Ammon's horn (tissue), 1 donor: ENCODE measurements at regions not wholly inside any gene's neighbourhood (a gene's known extent, or its start where the extent isn't known, plus 50 kb on each side); places are given as distances from the start of the nearest gene placed in this dataset.

Experiments used
- DNase-seq: peaks from one replicate; pipeline ENCODE4 v3.0.0-alpha.2; 2016; ENCODE audit warnings: low spot score

DNA sequence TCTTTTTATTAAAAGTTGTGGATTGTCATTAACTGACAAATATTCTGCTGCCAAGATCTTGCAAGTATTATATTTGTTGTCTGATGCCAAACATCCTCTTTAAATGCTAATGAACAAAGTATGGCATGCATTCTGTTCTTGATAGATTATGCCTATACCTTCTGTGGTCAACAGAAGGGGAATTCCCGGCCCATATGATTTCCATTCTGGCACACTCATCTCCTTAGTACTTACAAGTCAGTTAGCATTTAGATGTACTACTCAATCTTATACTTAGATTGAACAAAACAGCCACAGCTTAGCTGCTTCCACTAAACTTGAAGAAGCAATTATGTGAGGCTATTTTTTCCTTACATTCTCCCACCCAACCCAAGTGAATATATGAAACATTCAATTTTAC is 246.1 kb upstream of the DACH1 start:
- no peak for DNase-seq

- DNase-seq, result no peak
Measured at GRCh38 chr13:72112216-72112615, 245.2 kb upstream of the DACH1 start.

- no peak for DNase-seq
Measured at GRCh38 chr13:72109863-72110262, 242.9 kb upstream of the DACH1 start.

DNA sequence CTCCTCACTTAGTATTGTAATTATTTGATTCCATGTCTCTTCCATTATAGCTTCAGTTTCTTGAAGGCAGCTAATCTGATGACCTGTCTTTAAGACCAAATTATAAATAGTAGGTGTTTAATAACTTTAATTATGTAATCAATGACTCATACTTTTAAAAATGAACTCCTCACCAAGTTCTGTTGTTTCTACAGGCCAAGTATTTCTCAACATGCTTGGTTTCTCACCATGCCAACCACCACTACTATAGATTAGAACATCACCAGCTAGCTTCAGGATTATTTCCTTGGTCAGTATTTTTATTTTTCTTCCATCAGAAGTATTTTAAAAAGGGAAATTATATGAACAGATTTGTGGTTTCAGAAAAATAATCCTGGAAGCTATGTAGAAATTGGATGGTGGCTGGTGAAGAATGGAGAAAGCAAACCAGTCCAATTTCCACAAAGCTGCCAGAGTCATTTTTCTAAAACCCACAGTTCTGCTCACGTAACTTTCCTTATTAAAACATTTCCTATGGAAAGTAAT is 237.7 kb upstream of the DACH1 start:
- no peak for DNase-seq

DNA sequence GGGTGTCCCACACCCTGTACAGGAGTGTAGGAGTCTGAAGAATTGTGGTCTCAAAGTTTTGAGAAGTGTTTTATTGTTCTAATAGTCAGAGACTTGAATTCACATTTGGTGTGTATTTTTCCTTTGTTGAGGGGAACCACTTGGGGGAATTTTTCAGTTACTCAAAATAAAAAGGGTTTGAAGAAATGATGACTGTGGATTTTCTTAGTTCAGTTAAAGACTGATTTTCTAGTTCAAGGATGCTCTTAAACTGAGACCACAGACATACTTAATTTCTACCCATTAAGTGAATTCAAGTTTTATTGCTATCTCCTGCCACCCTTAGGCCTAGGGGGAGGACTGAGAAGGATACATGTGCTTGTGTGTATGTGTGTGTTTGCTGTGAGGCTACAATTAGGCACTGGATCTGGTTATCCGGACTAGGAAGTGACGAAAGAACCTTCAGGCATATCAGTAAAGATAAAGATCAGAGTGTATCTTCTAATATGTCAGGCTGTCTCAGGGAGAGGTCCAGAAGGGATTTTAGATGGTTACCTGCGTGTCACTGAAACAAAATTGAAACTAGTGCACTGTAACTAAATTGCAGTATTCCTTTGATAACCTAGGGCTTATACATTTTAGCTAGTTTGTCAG is 234.9 kb upstream of the DACH1 start:
- no peak for DNase-seq

DNA sequence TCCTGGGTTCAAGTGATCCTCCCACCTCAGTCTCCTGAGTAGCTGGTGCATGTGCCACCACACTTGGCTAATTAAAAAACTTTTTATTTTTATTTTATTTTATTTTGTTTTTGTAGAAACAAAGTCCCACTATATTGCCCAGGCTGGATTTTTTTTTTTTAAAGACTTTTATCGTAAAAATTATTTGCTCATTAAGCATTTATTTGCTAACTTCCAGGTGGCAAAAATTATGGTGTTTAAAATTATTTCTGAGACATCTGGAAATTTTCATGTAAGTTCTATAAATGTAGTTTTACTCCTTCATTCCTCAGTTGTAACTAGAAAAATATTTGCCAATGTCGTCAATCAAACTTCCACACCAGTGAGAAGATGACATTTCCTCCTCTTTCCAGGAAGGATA is 233.3 kb upstream of the DACH1 start:
- no peak for DNase-seq

DNA sequence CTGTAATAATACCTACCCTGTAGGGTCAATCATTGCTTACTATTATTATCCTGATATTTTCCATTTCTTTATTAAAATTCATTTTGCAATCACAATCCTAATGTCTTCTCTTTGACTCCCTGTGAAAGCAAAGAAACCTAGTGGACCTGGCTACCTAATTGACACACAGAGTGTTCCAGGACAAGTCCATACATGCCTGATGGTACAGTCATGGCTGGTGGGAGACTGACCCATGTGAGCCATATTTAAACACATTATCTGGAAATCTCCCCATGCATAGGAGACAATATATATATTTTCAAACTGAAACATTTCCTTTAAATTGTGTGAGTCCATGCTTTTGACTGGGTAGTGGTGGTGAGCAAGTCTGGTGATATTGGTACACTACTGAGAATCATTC is 230.6 kb upstream of the DACH1 start:
- DNase-seq, result no peak

GRCh38 chr13:72093262-72093661 is 226.3 kb upstream of the DACH1 start:
- no peak for DNase-seq

DNA sequence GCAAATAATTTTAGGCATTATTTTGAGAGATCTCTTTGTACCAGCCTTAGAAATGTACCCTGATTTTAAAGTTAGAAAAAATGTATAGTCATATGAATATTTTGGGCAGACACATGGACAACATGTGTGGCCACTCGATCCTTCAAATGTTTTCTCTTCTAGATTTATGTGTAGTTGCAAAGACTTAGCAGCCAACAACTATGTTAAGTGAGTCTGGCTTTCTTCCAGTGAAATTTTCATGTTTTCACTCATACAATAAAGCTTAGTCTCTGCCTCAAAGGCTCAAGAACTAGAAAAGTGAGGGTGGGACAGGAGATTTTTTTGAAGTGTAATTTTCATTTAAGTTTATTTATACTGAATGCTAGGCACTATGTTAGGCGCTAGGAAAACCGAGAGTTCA is 207.7 kb upstream of the DACH1 start:
- DNase-seq, result no peak

- no peak for DNase-seq
Measured at GRCh38 chr13:72072261-72072660, 205.3 kb upstream of the DACH1 start.

- DNase-seq, result no peak
Measured at GRCh38 chr13:72071713-72072112, 204.7 kb upstream of the DACH1 start.

- DNase-seq, result no peak
Measured at GRCh38 chr13:72062566-72062965, 195.6 kb upstream of the DACH1 start.

GRCh38 chr13:72061613-72062012 is 194.6 kb upstream of the DACH1 start:
- no peak for DNase-seq

- DNase-seq, result no peak
Measured at GRCh38 chr13:72050251-72050650, 183.2 kb upstream of the DACH1 start.

GRCh38 chr13:72043366-72043765 is 176.4 kb upstream of the DACH1 start:
- no peak for DNase-seq

GRCh38 chr13:72041165-72041564 is 174.2 kb upstream of the DACH1 start:
- DNase-seq, result no peak

DNA sequence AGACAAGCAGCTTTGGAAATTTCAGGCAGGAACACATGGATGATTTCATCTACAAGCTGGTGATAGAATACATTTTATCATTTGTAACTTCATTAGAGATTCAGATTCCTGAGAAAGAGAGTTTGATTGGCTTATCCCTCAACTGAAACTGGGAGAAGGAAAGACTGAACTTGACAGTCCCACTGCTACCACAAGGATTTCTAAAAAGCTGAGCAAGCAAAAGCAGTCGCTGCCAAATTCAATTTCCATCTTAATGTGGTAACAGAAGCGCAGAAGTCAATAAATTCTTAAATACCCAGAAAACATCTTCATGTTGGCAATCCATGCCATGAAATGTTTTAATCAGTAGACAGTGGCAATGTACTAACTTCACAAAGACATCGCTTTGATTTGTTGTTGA is 172.1 kb upstream of the DACH1 start:
- no peak for DNase-seq

DNA sequence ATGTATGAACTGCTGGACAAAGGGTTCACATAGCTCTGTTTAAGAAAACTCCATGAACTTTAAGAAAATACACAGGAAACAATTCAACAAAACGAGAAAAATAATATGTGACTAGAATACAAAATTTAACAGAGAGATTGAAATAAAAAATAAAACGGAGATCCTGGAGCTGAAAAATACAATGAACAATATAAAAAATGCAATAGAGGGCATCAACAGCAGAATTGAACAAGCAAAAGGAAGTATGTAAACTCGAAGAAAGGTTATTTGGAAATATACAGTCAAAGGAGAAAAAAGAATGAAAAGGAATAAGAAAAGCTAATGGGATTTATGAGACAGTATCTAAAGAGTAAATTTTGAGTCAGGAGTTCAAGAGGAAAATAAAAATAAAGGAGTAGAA is 163.0 kb upstream of the DACH1 start:
- no peak for DNase-seq

DNA sequence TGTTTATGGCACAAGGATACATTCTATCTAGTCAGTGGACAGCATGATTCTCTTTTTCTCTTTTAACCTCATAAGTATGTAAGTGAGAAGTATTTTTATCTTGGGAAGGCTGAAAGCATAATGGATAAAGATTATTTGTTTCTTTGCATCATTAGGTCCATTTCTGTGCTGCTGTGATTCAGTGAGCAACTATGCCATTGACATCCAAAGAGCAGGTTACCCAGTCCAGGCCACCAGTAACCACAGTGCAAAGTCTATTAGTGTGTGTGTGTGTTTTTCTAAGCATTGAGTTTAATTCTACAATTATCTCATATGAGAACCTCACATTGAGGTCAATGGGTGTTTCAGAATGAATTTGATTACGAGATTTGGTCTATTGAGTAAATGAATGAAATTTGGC is 158.8 kb upstream of the DACH1 start:
- DNase-seq, result no peak

GRCh38 chr13:72023895-72024294 is 156.9 kb upstream of the DACH1 start:
- no peak for DNase-seq

- DNase-seq, result no peak
Measured at GRCh38 chr13:72005455-72005854, 138.5 kb upstream of the DACH1 start.

GRCh38 chr13:72004784-72005374 is 137.9 kb upstream of the DACH1 start:
- no peak for DNase-seq

- no peak for DNase-seq
Measured at GRCh38 chr13:72004246-72004645, 137.2 kb upstream of the DACH1 start.

GRCh38 chr13:71998223-71998622 is 131.2 kb upstream of the DACH1 start:
- DNase-seq, result no peak
